SK-N-SH (cell line): ENCODE measurements at regions not wholly inside any gene's neighbourhood (a gene's known extent, or its start where the extent isn't known, plus 50 kb on each side); places are given as distances from the start of the nearest gene placed in this dataset.

Source experiments
- CTCF ChIA-PET: fragments of 300-600, 350-600 bp; formaldehyde crosslinking; extraction: SDS; loops from one replicate; lab custom pipeline; 2021; lab: Yijun Ruan, JAX
- POLR2A ChIA-PET: fragments of 350-600 bp; sonication (Branson Sonifier 250); formaldehyde crosslinking; extraction: SDS; loops from one replicate; lab custom pipeline; 2020; ENCODE audit warnings: antibody characterized with exemption, inconsistent platforms; lab: Yijun Ruan, JAX
- DNase-seq: peaks from one replicate; pipeline ENCODE4 v3.0.0; 2012
- H2AFZ ChIP-seq: fragments of 200-600 bp; sonication (generic); 2 replicates; pipeline ENCODE4 v1.8.1; 2016; ENCODE audit warnings: antibody characterized with exemption, mild to moderate bottlenecking, low read depth
- H3F3A ChIP-seq: fragments of 200-600 bp; sonication (generic); replicated peaks from 2 replicates; pipeline ENCODE3; 2016; ENCODE audit warnings: antibody characterized with exemption, mild to moderate bottlenecking; ENCODE audit not compliant: insufficient read depth
- H3K27ac ChIP-seq, 2 experiments: fragments of 200-500 bp in 1 of 2; fragments of 200-600 bp in 1 of 2; sonication (Bioruptor generic) in 1 of 2; sonication (generic), shearing (Covaris generic) in 1 of 2; 2 replicates each; pipeline versions ENCODE4 v1.5.1 to v1.6.1; 2014 to 2016; ENCODE audit warnings: low read depth in 2 of 2, inconsistent platforms in 1 of 2, low read length in 1 of 2, mild to moderate bottlenecking in 1 of 2, mixed read lengths in 1 of 2
- H3K27me3 ChIP-seq: fragments of 200-600 bp; sonication (generic), shearing (Covaris generic); 2 replicates; pipeline ENCODE4 v1.6.1; 2016; ENCODE audit warnings: mixed run types; ENCODE audit not compliant: insufficient read depth
- H3K36me3 ChIP-seq, 2 experiments: fragments of 200-500 bp in 1 of 2; fragments of 200-600 bp in 1 of 2; sonication (Bioruptor generic) in 1 of 2; sonication (generic) in 1 of 2; replicated peaks in 1 of 2; 2 replicates each; pipeline versions ENCODE3 to v1.5.1; 2014 to 2016; ENCODE audit warnings: low read length in 1 of 2, mild to moderate bottlenecking in 1 of 2; ENCODE audit not compliant: insufficient read depth in 2 of 2, control insufficient read depth in 1 of 2
- H3K4me1 ChIP-seq, 2 experiments: fragments of 200-500 bp in 1 of 2; fragments of 200-600 bp in 1 of 2; sonication (Bioruptor generic) in 1 of 2; sonication (generic), shearing (Covaris generic) in 1 of 2; 2 replicates each; pipeline versions ENCODE4 v1.5.1 to v1.6.1; 2014 to 2016; ENCODE audit warnings: low read depth in 1 of 2, low read length in 1 of 2, mixed run types in 1 of 2; ENCODE audit not compliant: insufficient read depth in 2 of 2, control insufficient read depth in 1 of 2
- H3K4me2 ChIP-seq: fragments of 200-600 bp; sonication (generic), shearing (Covaris generic); 2 replicates; pipeline ENCODE4 v1.6.1; 2017; ENCODE audit warnings: mixed run types
- H3K4me3 ChIP-seq, 2 experiments: fragments of 200-500 bp in 1 of 2; fragments of 200-600 bp in 1 of 2; sonication (Bioruptor generic) in 1 of 2; sonication (generic), shearing (Covaris generic) in 1 of 2; 2 replicates each; pipeline versions ENCODE4 v1.5.1 to v1.8.1; 2014 to 2016; ENCODE audit warnings: low read depth in 2 of 2, inconsistent platforms in 1 of 2, low read length in 1 of 2, mild to moderate bottlenecking in 1 of 2, mixed read lengths in 1 of 2, moderate library complexity in 1 of 2
- H3K79me2 ChIP-seq: fragments of 200-600 bp; sonication (generic); 2 replicates; pipeline ENCODE4 v1.8.1; 2017; ENCODE audit warnings: mild to moderate bottlenecking; ENCODE audit not compliant: insufficient read depth
- H3K9ac ChIP-seq: fragments of 200-600 bp; sonication (generic); 2 replicates; pipeline ENCODE4 v1.6.1; 2017; ENCODE audit warnings: mixed run types
- H3K9me2 ChIP-seq: fragments of 200-600 bp; sonication (generic); 2 replicates; pipeline ENCODE4 v1.6.1; 2017; ENCODE audit warnings: mixed run types
- H3K9me3 ChIP-seq: fragments of 200-600 bp; sonication (generic); 2 replicates; pipeline ENCODE4 v1.6.1; 2017; ENCODE audit warnings: mixed run types, mild to moderate bottlenecking, moderate library complexity
- H4K20me1 ChIP-seq: fragments of 200-600 bp; sonication (generic); 2 replicates; pipeline ENCODE4 v1.6.1; 2017; ENCODE audit warnings: mild to moderate bottlenecking, mixed run types; ENCODE audit not compliant: insufficient read depth
- ELF1 ChIP-seq: IDR thresholded peaks from 2 replicates; pipeline ENCODE4 v1.4.0; 2012
- EP300 ChIP-seq, 2 experiments: IDR thresholded peaks; 2 replicates each; pipeline versions ENCODE4 v1.4.0 to v1.6.1; 2012; ENCODE audit warnings: borderline replicate concordance in 1 of 2, low read depth in 1 of 2, low read length in 1 of 2
- FOXJ3 ChIP-seq: sonication (generic); formaldehyde crosslinking; IDR thresholded peaks from 2 replicates; pipeline ENCODE4 v1.5.1; 2020; ENCODE audit warnings: mild to moderate bottlenecking, missing genetic modification reagents
- FOXM1 ChIP-seq: IDR thresholded peaks from 2 replicates; pipeline ENCODE4 v1.4.0; 2012; ENCODE audit warnings: low read depth, mild to moderate bottlenecking
- GABPA ChIP-seq: IDR thresholded peaks from 2 replicates; pipeline ENCODE4 v1.4.0; 2012; ENCODE audit warnings: low read depth, mild to moderate bottlenecking
- GATA2 ChIP-seq: sonication (generic); formaldehyde crosslinking; IDR thresholded peaks from 2 replicates; pipeline ENCODE4 v1.5.0; 2020; ENCODE audit warnings: mild to moderate bottlenecking, missing genetic modification reagents
- IRF3 ChIP-seq: fragments of 150-350 bp; IDR thresholded peaks from 2 replicates; pipeline ENCODE4 v1.6.1; 2016; ENCODE audit warnings: mild to moderate bottlenecking, low read depth, low read length
- JUND ChIP-seq: IDR thresholded peaks from 2 replicates; pipeline ENCODE4 v1.4.0; 2012
- MEF2A ChIP-seq: IDR thresholded peaks from 2 replicates; pipeline ENCODE4 v1.4.0; 2012; ENCODE audit warnings: low read depth, borderline replicate concordance
- MXI1 ChIP-seq: IDR thresholded peaks from 2 replicates; pipeline ENCODE4 v1.6.1; 2012; ENCODE audit warnings: mild to moderate bottlenecking, low read depth, low read length, improper control_type of control experiment
- POLR2AphosphoS5 ChIP-seq: IDR thresholded peaks from 2 replicates; pipeline ENCODE4 v1.6.1; 2012; ENCODE audit warnings: low read depth, low read length
- RAD21 ChIP-seq: IDR thresholded peaks from 2 replicates; pipeline ENCODE4 v1.6.1; 2012; ENCODE audit warnings: mild to moderate bottlenecking, low read length
- RCOR1 ChIP-seq: fragments of 150-350 bp; IDR thresholded peaks from 2 replicates; pipeline ENCODE4 v1.6.1; 2017; ENCODE audit warnings: antibody characterized with exemption, low read length
- RXRA ChIP-seq: IDR thresholded peaks from 2 replicates; pipeline ENCODE4 v1.4.0; 2012; ENCODE audit warnings: low read depth, mild to moderate bottlenecking, borderline replicate concordance
- TAF1 ChIP-seq: IDR thresholded peaks from 2 replicates; pipeline ENCODE4 v1.6.1; 2012; ENCODE audit warnings: low read depth, mild to moderate bottlenecking, low read length, moderate library complexity, borderline replicate concordance
- TEAD4 ChIP-seq: IDR thresholded peaks from 2 replicates; pipeline ENCODE4 v1.4.0; 2012; ENCODE audit warnings: mild to moderate bottlenecking, borderline replicate concordance; ENCODE audit not compliant: insufficient read depth
- YY1 ChIP-seq: IDR thresholded peaks from 2 replicates; pipeline ENCODE4 v1.4.0; 2012; ENCODE audit warnings: low read depth, mild to moderate bottlenecking
- WGBS: methylation state at CpG from one replicate; pipeline ENCODE4 v1.1.6; 2017; ENCODE audit warnings: low lambda C conversion rate; 5-methylcytosine and 5-hydroxymethylcytosine counted together
- TF ChIP-seq, protein P1 (sequence below): fragments of 200-600 bp; sonication (generic); IDR thresholded peaks from 2 replicates; pipeline ENCODE4 v1.6.1; 2017; ENCODE audit warnings: antibody characterized with exemption, mild to moderate bottlenecking, moderate library complexity
- TF ChIP-seq, protein P2 (sequence below): IDR thresholded peaks from 2 replicates; pipeline ENCODE4 v1.4.0; 2012; ENCODE audit warnings: low read depth
- TF ChIP-seq, protein P3 (sequence below): IDR thresholded peaks from 2 replicates; pipeline ENCODE4 v1.4.0; 2012; ENCODE audit warnings: low read depth, borderline replicate concordance

DNA sequence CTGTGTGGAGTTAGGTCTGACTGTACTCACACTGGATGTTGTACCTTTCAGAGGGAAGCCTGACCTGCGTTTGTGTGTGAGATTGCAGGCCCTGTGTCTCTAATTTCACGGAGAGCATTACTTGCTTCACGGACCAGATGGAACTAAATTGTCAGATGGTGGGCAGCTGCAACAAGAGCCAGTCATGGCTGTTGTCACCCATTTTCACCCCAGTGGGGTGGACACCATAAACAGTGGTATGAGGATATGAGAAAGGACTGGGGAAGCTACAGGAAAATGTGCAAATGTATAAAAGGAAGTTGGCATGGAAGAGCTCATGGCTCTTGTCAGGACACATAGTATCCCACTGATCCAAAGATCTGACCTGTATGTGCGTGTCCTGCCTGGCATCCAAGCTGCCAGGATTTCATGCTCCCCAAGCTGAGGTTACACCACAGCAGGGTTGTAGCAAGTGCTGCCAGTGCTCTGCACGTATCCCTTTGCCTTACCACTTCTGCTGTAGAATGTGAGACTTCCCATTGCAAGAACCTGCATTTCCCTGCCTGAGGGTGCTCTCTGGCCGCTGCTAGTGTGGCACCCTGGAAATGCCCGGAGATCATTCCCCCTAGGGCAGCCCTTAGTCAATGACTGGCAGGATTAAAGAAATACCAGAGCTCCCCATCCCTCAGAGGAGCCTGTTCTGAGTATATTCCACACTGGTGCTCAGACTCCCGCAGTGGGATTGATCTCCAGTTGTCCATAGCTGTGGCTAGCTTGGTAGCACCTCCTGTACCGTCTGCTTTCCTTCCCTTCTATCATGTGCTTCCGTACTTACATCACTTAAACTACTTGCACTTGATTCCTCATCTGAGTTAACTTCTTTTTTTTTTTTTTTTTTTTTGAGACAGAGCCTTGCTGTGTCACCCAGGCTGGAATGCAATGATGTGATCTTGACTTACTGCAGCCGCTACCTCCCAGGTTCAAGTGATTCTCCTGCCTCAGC lies 70.4 kb upstream of the TANC2 start:
- Histone ChIP-seq H3F3A (peaks cover 19% of the 10 kb centered on the region), H3K9me3 (no peaks in the 10 kb centered on the region), H3K9ac (no peak overlapping the region), H2AFZ (no peak overlapping the region), H3K79me2 (no peaks in the 10 kb centered on the region), H3K27ac (no peak overlapping the region), H3K9me2 (no peaks in the 10 kb centered on the region), H4K20me1 (no peaks in the 10 kb centered on the region), H3K4me3 (no peak overlapping the region), H3K27me3 (no peaks in the 10 kb centered on the region), H3K4me1 (peaks cover 17 to 27% of the 10 kb centered on the region in 2 experiments), H3K4me2 (no peak overlapping the region), H3K36me3 (no peaks in the 10 kb centered on the region)
- ChIA-PET POLR2A (no interaction called here), CTCF (interaction anchor here (0.7 to 1.5 kb wide), 3 partner anchors 13 to 202 kb away, joined by 3 read pairs; no protein-coding TSS in a partner anchor)
- TF ChIP-seq GABPA, result no peak
- TF ChIP-seq MEF2A, result no peak
- TF ChIP-seq, protein P1, sequence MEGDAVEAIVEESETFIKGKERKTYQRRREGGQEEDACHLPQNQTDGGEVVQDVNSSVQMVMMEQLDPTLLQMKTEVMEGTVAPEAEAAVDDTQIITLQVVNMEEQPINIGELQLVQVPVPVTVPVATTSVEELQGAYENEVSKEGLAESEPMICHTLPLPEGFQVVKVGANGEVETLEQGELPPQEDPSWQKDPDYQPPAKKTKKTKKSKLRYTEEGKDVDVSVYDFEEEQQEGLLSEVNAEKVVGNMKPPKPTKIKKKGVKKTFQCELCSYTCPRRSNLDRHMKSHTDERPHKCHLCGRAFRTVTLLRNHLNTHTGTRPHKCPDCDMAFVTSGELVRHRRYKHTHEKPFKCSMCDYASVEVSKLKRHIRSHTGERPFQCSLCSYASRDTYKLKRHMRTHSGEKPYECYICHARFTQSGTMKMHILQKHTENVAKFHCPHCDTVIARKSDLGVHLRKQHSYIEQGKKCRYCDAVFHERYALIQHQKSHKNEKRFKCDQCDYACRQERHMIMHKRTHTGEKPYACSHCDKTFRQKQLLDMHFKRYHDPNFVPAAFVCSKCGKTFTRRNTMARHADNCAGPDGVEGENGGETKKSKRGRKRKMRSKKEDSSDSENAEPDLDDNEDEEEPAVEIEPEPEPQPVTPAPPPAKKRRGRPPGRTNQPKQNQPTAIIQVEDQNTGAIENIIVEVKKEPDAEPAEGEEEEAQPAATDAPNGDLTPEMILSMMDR, result no peak
- no peak for TF ChIP-seq ELF1
- no peak for TF ChIP-seq IRF3
- TF ChIP-seq JUND, result no peak
- no peak for TF ChIP-seq RXRA
- no peak for DNase-seq
- 90% methylated on average over 11 of the region's 11 CpGs for whole genome bisulfite sequencing

DNA sequence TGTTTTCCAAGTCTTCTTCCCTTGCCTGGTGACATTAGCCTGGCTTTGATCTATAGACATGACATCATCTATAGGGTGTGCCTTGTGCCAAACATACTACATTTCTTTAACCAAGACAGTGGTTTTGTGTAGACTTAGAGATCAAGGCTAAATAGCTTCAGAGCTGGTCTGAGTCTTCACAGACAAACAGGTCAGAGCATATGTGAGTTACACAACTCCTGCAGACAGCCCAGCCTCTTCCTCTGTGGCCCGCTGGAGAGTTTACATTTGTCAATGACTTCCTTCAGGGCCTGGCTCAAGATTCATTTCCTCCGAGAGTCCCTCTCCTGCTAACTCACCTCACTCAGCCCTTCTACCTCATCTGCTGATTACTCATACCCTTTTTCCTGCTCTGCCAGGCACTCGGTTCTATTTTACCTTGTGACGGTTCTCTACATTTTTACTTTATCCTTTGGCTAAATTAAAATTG lies 73.1 kb upstream of the TANC2 start:
- H2AFZ ChIP-seq, result peak overlapping the region; percentile 75
- ChIA-PET CTCF (interaction anchor here (0.9 to 1.5 kb wide), 3 partner anchors 16 to 178 kb away, joined by 3 to 4 read pairs (median 4); no protein-coding TSS in a partner anchor), POLR2A (no interaction called here)
- peaks cover 12 to 24% of the 10 kb centered on the region in 2 experiments for H3K4me1 ChIP-seq
- H3K4me2 ChIP-seq, result peak overlapping the region; percentile 14
- H4K20me1 ChIP-seq, result no peaks in the 10 kb centered on the region
- no peaks in the 10 kb centered on the region for H3K36me3 ChIP-seq
- H3K9ac ChIP-seq, result peak overlapping the region; percentile 2; the same call in 1 of the 2 replicates
- H3K27me3 ChIP-seq, result no peaks in the 10 kb centered on the region
- no peak overlapping the region for H3K4me3 ChIP-seq
- peaks cover 23% of the 10 kb centered on the region for H3F3A ChIP-seq
- no peaks in the 10 kb centered on the region for H3K9me2 ChIP-seq
- 15% methylated on average over 4 of the region's 4 CpGs for WGBS
- peak overlapping the region; percentile 0 to 45; a peak in 3 of 4 replicates for H3K27ac ChIP-seq
- DNase-seq, result no peak
- no peaks in the 10 kb centered on the region for H3K79me2 ChIP-seq
- no peaks in the 10 kb centered on the region for H3K9me3 ChIP-seq
- TF ChIP-seq FOXM1 (no peak), GABPA (peak; percentile 35; the same call in 1 of the 2 replicates), GATA2 (no peak), EP300 (IDR thresholded peaks at IDR 0.05; ENCODE audit: borderline replicate concordance in 1 of 2, low read depth in 1 of 2, low read length in 1 of 2) (no peak), POLR2AphosphoS5 (no peak), RAD21 (no peak), TEAD4 (peak; percentile 21; the same call in 1 of the 2 replicates), FOXJ3 (no peak), RCOR1 (no peak), YY1 (no peak), MXI1 (no peak), JUND (no peak), TAF1 (no peak)
- TF ChIP-seq, protein P1, result no peak
- TF ChIP-seq, protein P2, sequence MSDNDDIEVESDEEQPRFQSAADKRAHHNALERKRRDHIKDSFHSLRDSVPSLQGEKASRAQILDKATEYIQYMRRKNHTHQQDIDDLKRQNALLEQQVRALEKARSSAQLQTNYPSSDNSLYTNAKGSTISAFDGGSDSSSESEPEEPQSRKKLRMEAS, result no peak
- TF ChIP-seq, protein P3, sequence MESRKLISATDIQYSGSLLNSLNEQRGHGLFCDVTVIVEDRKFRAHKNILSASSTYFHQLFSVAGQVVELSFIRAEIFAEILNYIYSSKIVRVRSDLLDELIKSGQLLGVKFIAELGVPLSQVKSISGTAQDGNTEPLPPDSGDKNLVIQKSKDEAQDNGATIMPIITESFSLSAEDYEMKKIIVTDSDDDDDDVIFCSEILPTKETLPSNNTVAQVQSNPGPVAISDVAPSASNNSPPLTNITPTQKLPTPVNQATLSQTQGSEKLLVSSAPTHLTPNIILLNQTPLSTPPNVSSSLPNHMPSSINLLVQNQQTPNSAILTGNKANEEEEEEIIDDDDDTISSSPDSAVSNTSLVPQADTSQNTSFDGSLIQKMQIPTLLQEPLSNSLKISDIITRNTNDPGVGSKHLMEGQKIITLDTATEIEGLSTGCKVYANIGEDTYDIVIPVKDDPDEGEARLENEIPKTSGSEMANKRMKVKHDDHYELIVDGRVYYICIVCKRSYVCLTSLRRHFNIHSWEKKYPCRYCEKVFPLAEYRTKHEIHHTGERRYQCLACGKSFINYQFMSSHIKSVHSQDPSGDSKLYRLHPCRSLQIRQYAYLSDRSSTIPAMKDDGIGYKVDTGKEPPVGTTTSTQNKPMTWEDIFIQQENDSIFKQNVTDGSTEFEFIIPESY, result no peak
